Inflammatory macrophage treated with lipopolysaccharide for 1 hour (primary cell): ENCODE measurements at regions not wholly inside any gene's neighbourhood (a gene's known extent, or its start where the extent isn't known, plus 50 kb on each side); places are given as distances from the start of the nearest gene placed in this dataset.
"Not testable (repeated sequence)": the region's sequence is repeated elsewhere in the genome, so short reads cannot be mapped to it uniquely, and the experiment has no call there.

ENCODE experiments used
- DNase-seq, 2 donors: peaks; one replicate each; pipeline ENCODE4 v3.0.0-alpha.2; 2020 to 2022

- no peak for DNase-seq
Observed at GRCh38 chr3:21898316-21898715, 147.3 kb upstream of the ZNF385D start.

GRCh38 chr3:21901484-21901883 is 150.5 kb upstream of the ZNF385D start:
- DNase-seq: no peak

- DNase-seq: no peak
Observed at GRCh38 chr3:21902956-21903355, 151.9 kb upstream of the ZNF385D start.

GRCh38 chr3:21909096-21909495 is 158.1 kb upstream of the ZNF385D start:
- no peak for DNase-seq

GRCh38 chr3:21912711-21913110 is 161.7 kb upstream of the ZNF385D start:
- no peak for DNase-seq

- DNase-seq: no peak
Observed at GRCh38 chr3:21913791-21914190, 162.8 kb upstream of the ZNF385D start.

- no peak for DNase-seq
Observed at GRCh38 chr3:21914451-21914850, 163.4 kb upstream of the ZNF385D start.

GRCh38 chr3:21919383-21919782 is 168.4 kb upstream of the ZNF385D start:
- no peak for DNase-seq

GRCh38 chr3:21920421-21920861 is 169.4 kb upstream of the ZNF385D start:
- no peak for DNase-seq

GRCh38 chr3:21923156-21923555 is 172.1 kb upstream of the ZNF385D start:
- not testable (repeated sequence) for DNase-seq

GRCh38 chr3:21927261-21927660 is 176.3 kb upstream of the ZNF385D start:
- DNase-seq: no peak

- DNase-seq: no peak
Observed at GRCh38 chr3:21934591-21934990, 183.6 kb upstream of the ZNF385D start.

- DNase-seq: no peak
Observed at GRCh38 chr3:21936207-21936606, 185.2 kb upstream of the ZNF385D start.

- DNase-seq: no peak
Observed at GRCh38 chr3:21938267-21938681, 187.3 kb upstream of the ZNF385D start.

GRCh38 chr3:21942328-21942727 is 191.3 kb upstream of the ZNF385D start:
- DNase-seq: no peak

- DNase-seq: no peak
Observed at GRCh38 chr3:21944251-21944650, 193.2 kb upstream of the ZNF385D start.

- no peak for DNase-seq
Observed at GRCh38 chr3:21952856-21953255, 201.8 kb upstream of the ZNF385D start.

GRCh38 chr3:21954709-21955108 is 203.7 kb upstream of the ZNF385D start:
- DNase-seq: no peak

GRCh38 chr3:21955406-21955805 is 204.4 kb upstream of the ZNF385D start:
- DNase-seq: no peak

- no peak for DNase-seq
Observed at GRCh38 chr3:21960033-21960432, 209.0 kb upstream of the ZNF385D start.

GRCh38 chr3:21962456-21962855 is 211.4 kb upstream of the ZNF385D start:
- no peak for DNase-seq

GRCh38 chr3:21966457-21966856 is 215.4 kb upstream of the ZNF385D start:
- DNase-seq: not testable (repeated sequence)

- DNase-seq: no peak
Observed at GRCh38 chr3:21979706-21980105, 228.7 kb upstream of the ZNF385D start.

GRCh38 chr3:21989341-21990042 is 238.5 kb upstream of the ZNF385D start:
- DNase-seq: no peak

- no peak for DNase-seq
Observed at GRCh38 chr3:21991061-21991460, 240.1 kb upstream of the ZNF385D start.
